Transverse colon (tissue), 4 donors: ENCODE measurements at regions not wholly inside any gene's neighbourhood (a gene's known extent, or its start where the extent isn't known, plus 50 kb on each side); places are given as distances from the start of the nearest gene placed in this dataset.

Experiments
- DNase-seq: peaks from one replicate; pipeline ENCODE4 v3.0.0-alpha.2; 2019
- H3K27ac ChIP-seq, 4 donors: fragments of 200-600 bp; sonication (generic); 2 replicates each; pipeline ENCODE4 v1.5.1; 2016 to 2018; ENCODE audit warnings: inconsistent platforms in 4 of 4
- H3K27me3 ChIP-seq: fragments of 200-600 bp; sonication (generic); 2 replicates; pipeline ENCODE4 v1.5.1; 2017; ENCODE audit warnings: inconsistent platforms
- H3K36me3 ChIP-seq, 4 donors: fragments of 200-600 bp; sonication (generic); 2 replicates each; pipeline ENCODE4 v1.5.1; 2017 to 2019; ENCODE audit warnings: inconsistent platforms in 4 of 4
- H3K4me1 ChIP-seq, 4 donors: fragments of 200-600 bp; sonication (generic); 2 replicates each; pipeline ENCODE4 v1.5.1; 2017 to 2020; ENCODE audit warnings: inconsistent platforms in 4 of 4
- H3K4me3 ChIP-seq, 4 donors: fragments of 200-600 bp; sonication (generic); 1 replicate in 1 of 4; 2 replicates in 3 of 4; pipeline versions ENCODE4 v1.5.1 to v1.6.1; 2017 to 2019; ENCODE audit warnings: inconsistent platforms in 4 of 4
- H3K9me3 ChIP-seq, 2 donors: fragments of 200-600 bp; sonication (generic); 2 replicates each; pipeline ENCODE4 v1.5.1; 2017 to 2019; ENCODE audit warnings: inconsistent platforms in 2 of 2
- CTCF ChIP-seq, 5 experiments: fragments of 200-600 bp in 3 of 5; fragments of 450-650 bp in 2 of 5; sonication (generic) in 3 of 5; IDR thresholded peaks; 1 replicate in 2 of 5; 2 replicates in 3 of 5; pipeline ENCODE4 v1.5.1; 2016 to 2017; ENCODE audit warnings: antibody characterized with exemption in 5 of 5, inconsistent platforms in 3 of 5, mild to moderate bottlenecking in 2 of 5, moderate library complexity in 1 of 5
- EP300 ChIP-seq: sonication (generic); formaldehyde crosslinking; IDR thresholded peaks from one replicate; pipeline ENCODE4 v1.6.1; 2017; ENCODE audit warnings: antibody characterized with exemption, low read depth
- POLR2A ChIP-seq: fragments of 450-650 bp; IDR thresholded peaks from one replicate; pipeline ENCODE4 v1.6.1; 2016; ENCODE audit warnings: antibody characterized with exemption, mild to moderate bottlenecking, moderate library complexity
- POLR2AphosphoS5 ChIP-seq, 3 donors: sonication (generic); formaldehyde crosslinking; IDR thresholded peaks; one replicate each; pipeline ENCODE4 v1.6.1; 2016; ENCODE audit warnings: antibody characterized with exemption in 3 of 3
- WGBS, 2 donors: methylation state at CpG; one replicate each; pipeline ENCODE4 v1.1.5; 2018; ENCODE audit warnings: low coverage in 1 of 2; 5-methylcytosine and 5-hydroxymethylcytosine counted together
- in situ Hi-C, 4 donors: fragments of 200-750 bp; cut with MboI; loops; one replicate each; pipeline versions ENCODE4 v1.15.0 to v1.15.1; 2017; ENCODE audit warnings: low sequenced_read_pairs in 3 of 4, low pct_ligation_motif_present in 1 of 4, low pct_unique_long_range_greater_than_20kb in 1 of 4
- intact Hi-C: fragments of 100-400 bp; cut with DNase I; formaldehyde crosslinking; loops from one replicate; pipeline ENCODE4 v1.15.1; 2023; ENCODE audit warnings: low total_unique reads

- peaks cover 0 to 44% (median 8%) of the 10 kb centered on the region in 4 donors for H3K4me1 ChIP-seq
- no peaks in the 10 kb centered on the region for H3K36me3 ChIP-seq
- peak; percentile 28 for DNase-seq
- intact Hi-C loops (no loop called here), in situ Hi-C loops (loop anchor here (5.0 to 25.0 kb wide), 4 partner anchors 116 to 486 kb away; partner anchors contain the start of gene PRND (in 1 of the 4))
- no peak overlapping the region for H3K4me3 ChIP-seq
- TF ChIP-seq POLR2A, result no peak
- TF ChIP-seq POLR2AphosphoS5 (IDR thresholded peaks at IDR 0.05), result no peak
- no peak for TF ChIP-seq CTCF (IDR thresholded peaks at IDR 0.05)
- TF ChIP-seq EP300, result no peak
- peaks cover 20% of the 10 kb centered on the region for H3K27me3 ChIP-seq
- WGBS, 2 donors, result 38 to 81% methylated on average over 3 to 8 of the region's 8 CpGs
- H3K9me3 ChIP-seq, result no peaks in the 10 kb centered on the region
- H3K27ac ChIP-seq, result peak overlapping the region in 3 of 4 donors; percentile 33 to 84 (median 73)
Observed at GRCh38 chr20:4601630-4602296, 84.5 kb upstream of the PRNP start.

GRCh38 chr20:4600308-4601014, 85.8 kb upstream of the PRNP start:
- Histone ChIP-seq H3K9me3 (no peaks in the 10 kb centered on the region), H3K4me3 (no peak overlapping the region), H3K27ac (no peak overlapping the region), H3K36me3 (no peaks in the 10 kb centered on the region), H3K4me1 (peaks cover 0 to 44% (median 8%) of the 10 kb centered on the region in 4 donors), H3K27me3 (peaks cover 16% of the 10 kb centered on the region)
- no peak for TF ChIP-seq POLR2AphosphoS5 (IDR thresholded peaks at IDR 0.05)
- TF ChIP-seq POLR2A, result no peak
- TF ChIP-seq EP300, result no peak
- TF ChIP-seq CTCF (IDR thresholded peaks at IDR 0.05), result no peak
- in situ Hi-C loops (loop anchor here (5.0 to 25.0 kb wide), 4 partner anchors 117 to 487 kb away; partner anchors contain the start of gene PRND (in 1 of the 4)), intact Hi-C loops (no loop called here)
- 47 to 67% methylated on average over 3 to 6 of the region's 6 CpGs for WGBS, 2 donors
- no peak for DNase-seq

- in situ Hi-C loops (loop anchor here in 2 of 4 donors (25.0 kb wide), 2 partner anchors 335 to 485 kb away; no protein-coding TSS in a partner anchor), intact Hi-C loops (no loop called here)
- no peaks in the 10 kb centered on the region for H3K9me3 ChIP-seq
- no peak overlapping the region for H3K4me3 ChIP-seq
- TF ChIP-seq POLR2A (no peak), POLR2AphosphoS5 (IDR thresholded peaks at IDR 0.05) (no peak), EP300 (no peak), CTCF (IDR thresholded peaks at IDR 0.05) (no peak)
- H3K4me1 ChIP-seq, result peaks cover 6 to 22% (median 16%) of the 10 kb centered on the region in 4 donors
- 59 to 88% methylated on average over 4 to 5 of the region's 5 CpGs for WGBS, 2 donors
- H3K27ac ChIP-seq, result no peak overlapping the region
- no peaks in the 10 kb centered on the region for H3K36me3 ChIP-seq
- no peak for DNase-seq
- no peaks in the 10 kb centered on the region for H3K27me3 ChIP-seq
Observed at GRCh38 chr20:4597215-4597614, 89.0 kb upstream of the PRNP start.

- Histone ChIP-seq H3K4me3 (no peak overlapping the region), H3K27me3 (no peaks in the 10 kb centered on the region), H3K36me3 (no peaks in the 10 kb centered on the region), H3K27ac (no peak overlapping the region), H3K9me3 (no peaks in the 10 kb centered on the region), H3K4me1 (peaks cover 7 to 13% (median 10%) of the 10 kb centered on the region in 4 donors)
- in situ Hi-C loops (loop anchor here in 2 of 4 donors (25.0 kb wide), 2 partner anchors 331 to 481 kb away; no protein-coding TSS in a partner anchor), intact Hi-C loops (no loop called here)
- no peak for TF ChIP-seq POLR2A
- no peak for TF ChIP-seq POLR2AphosphoS5 (IDR thresholded peaks at IDR 0.05)
- no peak for TF ChIP-seq EP300
- no peak for TF ChIP-seq CTCF (IDR thresholded peaks at IDR 0.05)
- DNase-seq, result no peak
- 48 to 55% methylated on average over 6 to 9 of the region's 9 CpGs for WGBS, 2 donors
Observed at GRCh38 chr20:4593149-4593525, 93.1 kb upstream of the PRNP start.
